DND-41 (cell line): ENCODE measurements at regions not wholly inside any gene's neighbourhood (a gene's known extent, or its start where the extent isn't known, plus 50 kb on each side); places are given as distances from the start of the nearest gene placed in this dataset.
"Not testable (repeated sequence)": the region's sequence is repeated elsewhere in the genome, so short reads cannot be mapped to it uniquely, and the experiment has no call there.

Source experiments
- ATAC-seq: fragments of 200-7000 bp; cut with Tn5 transposase; 3 replicates; pipeline ENCODE4 v1.9.1; 2021; ENCODE audit warnings: low read depth; ENCODE audit not compliant: insufficient read depth
- DNase-seq: peaks from one replicate; pipeline ENCODE4 v3.0.0-alpha.2; 2020
- H2AFZ ChIP-seq: 2 replicates; pipeline ENCODE4 v1.6.0; 2012; ENCODE audit warnings: low read depth, low read length
- H3K27ac ChIP-seq: 2 replicates; pipeline ENCODE4 v1.5.1; 2012; ENCODE audit warnings: low read length, inconsistent platforms
- H3K27me3 ChIP-seq: fragments of 200-600 bp; sonication (generic); 2 replicates; pipeline ENCODE4 v1.6.0; 2012; ENCODE audit warnings: low read length, mild to moderate bottlenecking, inconsistent platforms; ENCODE audit not compliant: insufficient read depth, poor library complexity
- H3K36me3 ChIP-seq: 2 replicates; pipeline ENCODE4 v1.5.1; 2012; ENCODE audit warnings: low read length, inconsistent platforms; ENCODE audit not compliant: insufficient read depth
- H3K4me1 ChIP-seq: 2 replicates; pipeline ENCODE4 v1.5.1; 2012; ENCODE audit warnings: mild to moderate bottlenecking, low read length; ENCODE audit not compliant: insufficient read depth
- H3K4me2 ChIP-seq: 2 replicates; pipeline ENCODE4 v1.6.0; 2012; ENCODE audit warnings: mild to moderate bottlenecking, moderate library complexity, low read length, inconsistent platforms; ENCODE audit not compliant: insufficient read depth
- H3K4me3 ChIP-seq, 2 experiments: fragments of 200-600 bp in 1 of 2; shearing (Covaris generic) in 1 of 2; 2 replicates each; pipeline ENCODE4 v1.5.1; 2012 to 2016; ENCODE audit warnings: inconsistent platforms in 2 of 2, low read length in 2 of 2, mild to moderate bottlenecking in 2 of 2, low read depth in 1 of 2, moderate library complexity in 1 of 2
- H3K79me2 ChIP-seq: 2 replicates; pipeline ENCODE4 v1.6.0; 2012; ENCODE audit warnings: low read length, inconsistent platforms; ENCODE audit not compliant: insufficient read depth
- H3K9ac ChIP-seq: 2 replicates; pipeline ENCODE4 v1.6.0; 2012; ENCODE audit warnings: low read depth, mild to moderate bottlenecking, inconsistent platforms, low read length, moderate library complexity
- H3K9me3 ChIP-seq: 2 replicates; pipeline ENCODE4 v1.5.1; 2012; ENCODE audit warnings: low read length, moderate library complexity, mild to moderate bottlenecking, inconsistent platforms; ENCODE audit not compliant: insufficient read depth, severe bottlenecking
- H4K20me1 ChIP-seq: 2 replicates; pipeline ENCODE4 v1.6.0; 2012; ENCODE audit warnings: low read length; ENCODE audit not compliant: insufficient read depth
- CTCF ChIP-seq: IDR thresholded peaks from 2 replicates; pipeline ENCODE4 v1.5.1; 2012; ENCODE audit warnings: borderline replicate concordance, low read length, moderate library complexity, mild to moderate bottlenecking; ENCODE audit not compliant: poor library complexity, severe bottlenecking; ENCODE audit errors: extremely low read depth
- EZH2 ChIP-seq: IDR thresholded peaks from 3 replicates; pipeline ENCODE4 v1.6.1; 2012; ENCODE audit warnings: borderline replicate concordance, low read depth, mild to moderate bottlenecking, moderate library complexity, low read length, inconsistent platforms; ENCODE audit not compliant: severe bottlenecking

GRCh38 chr12:34151019-34151418 is 128.7 kb downstream of the ALG10 start:
- TF ChIP-seq CTCF (no peak), EZH2 (no peak)
- Histone ChIP-seq H3K4me3 (no peak overlapping the region), H3K27ac (no peak overlapping the region), H3K4me2 (no peak overlapping the region), H3K9me3 (no peaks in the 10 kb centered on the region), H3K27me3 (no peaks in the 10 kb centered on the region), H2AFZ (no peak overlapping the region), H3K4me1 (no peaks in the 10 kb centered on the region), H3K79me2 (no peaks in the 10 kb centered on the region), H3K9ac (no peak overlapping the region), H4K20me1 (no peaks in the 10 kb centered on the region), H3K36me3 (no peaks in the 10 kb centered on the region)
- ATAC-seq (no peak), DNase-seq (no peak)

DNA sequence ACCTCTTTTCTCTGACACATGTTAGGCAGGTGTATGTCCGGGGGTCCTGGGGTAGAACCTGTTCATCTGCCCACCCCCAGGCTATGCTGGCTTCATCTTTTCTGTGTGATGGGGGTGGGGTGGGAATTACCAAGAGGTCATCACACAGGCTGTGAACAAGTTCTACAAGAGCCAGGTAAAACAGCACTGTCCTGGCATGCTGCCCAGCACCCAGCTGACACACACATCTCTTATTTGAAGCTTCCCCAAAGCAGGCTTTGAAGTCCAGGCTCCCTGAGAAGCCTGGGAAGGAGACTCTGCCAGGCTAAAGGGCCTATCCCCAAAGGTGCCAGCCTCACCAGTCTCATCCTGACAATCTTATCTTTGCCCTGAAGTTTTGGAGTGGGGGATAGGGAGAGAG is 141.1 kb downstream of the ALG10 start:
- H3K27ac ChIP-seq, result no peak overlapping the region
- no peaks in the 10 kb centered on the region for H3K36me3 ChIP-seq
- H3K9ac ChIP-seq, result no peak overlapping the region
- H3K27me3 ChIP-seq, result no peaks in the 10 kb centered on the region
- H3K4me2 ChIP-seq, result no peak overlapping the region
- H3K4me3 ChIP-seq, result no peak overlapping the region
- no peak overlapping the region for H2AFZ ChIP-seq
- H3K79me2 ChIP-seq, result no peaks in the 10 kb centered on the region
- TF ChIP-seq EZH2 (no peak), CTCF (no peak)
- no peaks in the 10 kb centered on the region for H4K20me1 ChIP-seq
- no peak for DNase-seq
- no peaks in the 10 kb centered on the region for H3K4me1 ChIP-seq
- no peak for ATAC-seq
- no peaks in the 10 kb centered on the region for H3K9me3 ChIP-seq

- Histone ChIP-seq H2AFZ (no peak overlapping the region), H4K20me1 (no peaks in the 10 kb centered on the region), H3K4me1 (no peaks in the 10 kb centered on the region), H3K36me3 (no peaks in the 10 kb centered on the region), H3K4me3 (no peak overlapping the region), H3K27ac (no peak overlapping the region), H3K27me3 (no peaks in the 10 kb centered on the region), H3K79me2 (no peaks in the 10 kb centered on the region), H3K9ac (no peak overlapping the region), H3K4me2 (no peak overlapping the region), H3K9me3 (no peaks in the 10 kb centered on the region)
- TF ChIP-seq EZH2 (no peak), CTCF (no peak)
- ATAC-seq, result no peak
- DNase-seq, result no peak
These were observed 144.2 kb downstream of the ALG10 start for GRCh38 chr12:34166427-34167060.

GRCh38 chr12:34168507-34168906 is 146.2 kb downstream of the ALG10 start:
- not testable (repeated sequence) for DNase-seq, H3K36me3 ChIP-seq, H3K27me3 ChIP-seq, ATAC-seq, H3K9ac ChIP-seq, H3K4me2 ChIP-seq, H4K20me1 ChIP-seq, H3K4me3 ChIP-seq, H3K4me1 ChIP-seq, H2AFZ ChIP-seq, H3K79me2 ChIP-seq, H3K9me3 ChIP-seq, H3K27ac ChIP-seq
